Tongue (tissue), 1 donor: ENCODE measurements at regions not wholly inside any gene's neighbourhood (a gene's known extent, or its start where the extent isn't known, plus 50 kb on each side); places are given as distances from the start of the nearest gene placed in this dataset.

Source experiments
- DNase-seq: peaks from one replicate; pipeline ENCODE4 v3.0.0-alpha.2; 2015

DNA sequence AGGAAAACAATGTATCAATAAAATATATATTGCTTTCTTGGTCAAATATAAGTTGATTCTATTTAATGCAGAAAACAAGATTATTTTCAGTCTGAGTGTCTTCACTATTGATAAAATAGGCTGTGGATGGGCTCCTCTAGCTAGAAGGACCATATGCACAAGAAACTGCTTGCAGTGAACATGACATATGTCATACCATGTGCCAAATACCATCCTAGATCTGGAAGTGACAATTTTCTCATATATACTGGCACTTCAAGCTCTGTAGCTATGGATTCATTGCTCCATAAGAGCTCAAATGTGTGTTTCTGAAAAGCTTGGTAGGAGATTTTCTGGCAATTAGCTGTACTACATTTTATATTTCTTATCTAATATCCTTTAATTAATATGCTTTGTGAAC, 95.6 kb upstream of the CDH6 start:
- no peak for DNase-seq

DNA sequence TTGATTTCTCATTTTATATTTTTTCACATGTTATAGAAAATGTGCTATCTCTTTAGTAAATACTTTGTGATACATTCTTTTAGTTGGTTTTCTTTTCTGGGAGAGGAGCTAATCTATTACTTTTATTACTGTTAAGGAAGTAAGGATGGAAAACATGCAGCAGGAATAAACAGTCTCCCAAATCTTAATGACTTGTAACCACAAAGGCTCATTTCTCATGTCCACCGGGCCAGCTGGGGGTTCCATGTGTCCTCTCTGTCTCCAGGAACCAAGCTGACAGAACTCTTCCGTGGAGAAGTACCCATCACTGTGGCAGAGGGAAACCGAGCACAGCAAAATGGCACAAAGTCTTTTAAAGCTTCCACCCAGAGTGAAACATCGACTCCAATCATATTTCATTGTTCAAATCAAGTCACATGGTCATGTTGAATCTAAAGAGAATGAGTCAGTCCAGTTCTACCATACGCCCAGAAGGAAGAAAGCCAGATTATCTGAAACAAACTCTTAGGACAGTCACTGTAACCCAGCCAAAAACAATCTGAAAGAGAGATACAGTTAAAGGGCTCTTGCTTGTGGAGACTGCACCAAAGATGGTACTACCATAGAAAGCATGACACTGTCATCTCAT, 97.1 kb upstream of the CDH6 start:
- no peak for DNase-seq

DNA sequence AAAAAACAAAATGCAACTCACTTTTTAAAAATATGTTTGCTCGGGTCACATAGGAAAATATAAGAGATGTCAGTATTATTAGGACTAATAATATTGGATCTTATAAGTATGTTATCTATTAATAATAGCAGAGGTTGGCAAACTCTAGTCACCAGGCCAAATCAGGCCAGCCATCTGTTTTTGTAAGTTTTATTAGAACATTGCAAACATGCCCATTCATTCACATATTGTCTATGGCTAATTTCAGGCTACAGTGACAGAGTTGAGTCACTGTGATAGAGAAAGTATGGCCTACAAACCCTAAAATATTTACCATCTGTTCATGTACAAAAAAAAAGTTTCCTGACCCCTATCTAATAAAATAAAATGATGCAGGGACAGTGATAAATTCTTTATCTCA, 97.7 kb upstream of the CDH6 start:
- DNase-seq: no peak

DNA sequence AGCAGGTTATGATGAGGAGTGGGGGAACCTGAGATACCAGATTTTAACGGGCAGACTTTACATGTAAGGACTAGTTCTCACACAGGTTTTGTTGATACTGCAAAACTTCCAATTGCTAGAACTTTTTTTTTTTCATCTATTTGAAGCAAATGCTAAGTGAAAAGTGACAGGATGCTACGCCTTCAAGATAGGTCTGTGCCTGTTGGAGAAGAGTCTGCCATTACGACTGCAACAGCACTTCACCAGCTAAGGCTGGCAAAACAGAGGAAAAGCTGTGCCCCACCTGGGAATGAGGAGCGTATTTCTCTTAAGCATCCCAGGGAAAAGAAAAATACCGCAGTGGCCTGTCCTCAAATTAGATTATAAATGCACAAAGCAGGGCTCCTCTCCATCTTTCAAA, 102.0 kb upstream of the CDH6 start:
- DNase-seq: no peak

DNA sequence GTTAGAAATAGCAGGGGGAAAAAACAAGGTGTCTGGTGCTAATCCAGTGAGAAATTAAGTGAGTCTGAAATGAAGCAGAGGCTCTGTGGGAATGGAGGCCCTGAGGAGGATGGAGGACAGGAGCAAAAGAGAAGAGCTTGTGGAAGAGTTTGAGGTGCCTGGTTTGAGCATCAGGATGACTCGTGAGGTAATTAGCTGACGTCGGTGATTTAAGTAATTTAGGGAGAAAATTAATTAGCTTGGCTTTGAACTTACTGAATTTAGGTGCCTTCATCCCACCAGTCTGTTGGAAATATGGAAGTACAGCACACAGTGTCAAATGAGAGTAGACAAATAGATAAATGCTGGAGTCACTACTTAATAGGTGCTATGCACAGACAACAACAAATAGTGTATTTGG, 103.0 kb upstream of the CDH6 start:
- DNase-seq: no peak

DNA sequence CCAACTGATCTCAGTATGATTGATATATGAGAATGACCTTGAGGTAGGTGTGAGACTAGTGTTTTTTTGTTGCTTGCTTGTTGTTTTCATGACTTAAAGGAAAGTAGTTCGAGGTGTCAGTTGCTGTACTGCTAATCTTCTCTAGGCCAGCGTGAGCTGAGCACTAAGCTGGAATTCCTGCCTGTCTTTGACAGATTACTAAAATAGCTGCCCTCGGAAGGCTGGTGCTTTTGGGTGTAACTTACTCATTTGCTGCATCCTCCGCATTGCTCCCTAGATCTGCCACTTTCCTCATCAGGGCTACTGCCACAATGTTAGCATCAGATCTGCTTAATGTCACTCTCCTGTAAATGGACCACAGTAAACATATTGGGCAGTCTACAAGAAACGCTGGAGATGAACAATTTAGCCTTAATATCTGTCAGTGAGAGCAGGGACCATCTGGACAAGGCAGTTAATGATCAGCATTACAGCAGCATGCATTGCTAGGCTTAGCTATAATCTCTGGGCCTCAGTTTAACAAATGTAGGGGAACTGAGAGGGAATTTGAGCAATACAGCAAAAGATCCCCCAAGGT, 106.6 kb upstream of the CDH6 start:
- DNase-seq: no peak

DNA sequence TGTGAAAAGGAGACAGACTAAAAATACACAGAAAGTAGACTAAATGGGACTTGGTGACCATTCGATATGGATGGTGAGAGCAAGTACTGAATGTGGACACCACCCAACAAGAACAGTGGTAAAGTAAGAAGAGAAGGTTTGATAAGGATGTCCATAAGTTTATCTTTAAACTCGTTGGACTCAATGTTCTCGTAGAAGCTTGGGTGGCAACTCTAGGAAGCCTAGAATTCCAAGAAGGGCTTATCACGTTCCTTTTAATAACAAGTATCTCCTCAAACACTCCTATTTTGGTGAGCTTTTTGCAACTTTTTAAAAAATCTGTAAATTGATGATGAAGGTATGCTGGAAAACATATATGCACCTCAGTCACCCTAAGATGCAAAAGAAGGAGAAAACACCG, 108.6 kb upstream of the CDH6 start:
- DNase-seq: no peak

DNA sequence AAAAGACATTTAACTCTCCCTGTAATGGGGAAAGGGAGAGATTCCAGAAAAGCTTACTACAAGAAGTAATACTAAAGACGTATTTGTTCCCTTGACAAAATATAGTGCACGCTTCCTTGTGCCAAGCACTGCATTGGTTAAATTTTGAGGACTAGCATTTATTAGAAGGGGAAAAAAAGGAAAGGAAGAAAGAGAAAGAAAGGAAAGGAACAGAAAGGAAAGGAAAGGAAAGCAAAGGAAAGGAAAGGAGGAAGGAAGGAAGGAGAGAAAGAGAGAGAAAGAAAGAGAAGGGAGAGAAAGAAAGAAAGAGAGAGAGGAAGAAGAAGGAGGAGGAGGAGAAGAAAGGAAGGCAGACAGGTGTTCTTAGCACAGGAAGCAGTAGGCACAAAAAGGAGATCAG, 110.1 kb upstream of the CDH6 start:
- DNase-seq: no peak

DNA sequence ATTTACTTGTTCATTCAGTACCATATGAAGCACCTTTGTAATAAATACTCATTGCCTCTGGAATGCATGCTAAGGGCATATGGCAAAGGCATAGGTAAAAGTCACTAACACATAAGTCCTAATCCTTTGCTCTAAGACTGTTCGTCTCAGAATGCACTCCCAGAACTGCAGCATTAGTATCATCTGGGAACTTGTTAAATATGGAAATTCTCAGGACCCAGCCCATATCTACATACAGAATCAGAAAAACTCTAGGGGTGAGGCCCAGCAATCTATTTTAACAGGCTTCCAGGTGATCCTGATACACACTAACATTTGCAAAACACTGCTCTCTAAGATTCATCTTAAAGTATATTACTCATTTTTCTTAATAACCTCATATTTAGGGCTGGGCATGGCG, 113.8 kb upstream of the CDH6 start:
- no peak for DNase-seq

DNA sequence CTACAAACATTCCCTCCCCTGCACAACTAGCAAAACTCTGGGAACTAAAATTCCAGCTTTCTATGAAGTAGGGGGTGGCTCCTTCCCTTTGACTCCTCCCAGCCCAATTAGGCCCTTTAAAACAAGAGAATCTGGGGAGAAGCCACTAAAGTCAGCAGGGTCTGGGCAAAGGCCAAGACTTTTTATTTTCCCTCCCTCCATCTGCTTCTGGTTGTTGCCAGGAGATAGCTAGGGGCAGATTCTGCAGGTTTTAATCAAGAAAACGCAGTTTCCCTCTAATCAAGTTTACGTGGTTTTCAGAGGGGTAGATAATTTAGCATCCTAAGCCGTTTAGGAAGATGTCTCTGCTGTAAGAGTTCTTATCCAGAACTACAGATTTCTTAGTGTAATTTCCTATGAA, 114.5 kb upstream of the CDH6 start:
- DNase-seq: no peak

DNA sequence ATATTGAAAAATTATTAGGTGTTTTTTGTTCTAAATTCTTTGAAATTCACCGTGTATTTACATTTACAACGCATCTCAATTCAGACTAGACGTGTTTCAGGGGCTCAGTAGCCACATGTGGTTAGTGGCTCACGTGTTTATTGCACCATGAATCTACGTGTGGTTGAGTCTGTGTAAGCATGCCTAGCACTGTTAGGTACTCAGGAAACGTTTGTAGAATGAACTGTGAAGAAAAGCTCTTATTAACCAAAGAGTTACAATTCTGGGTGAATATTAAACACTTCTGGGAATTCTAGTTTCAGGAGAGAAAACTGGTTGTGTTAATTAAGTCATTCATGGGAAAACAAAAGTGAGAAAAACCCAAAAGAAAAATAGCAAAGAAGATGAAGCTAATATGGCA, 117.5 kb upstream of the CDH6 start:
- DNase-seq: no peak

DNA sequence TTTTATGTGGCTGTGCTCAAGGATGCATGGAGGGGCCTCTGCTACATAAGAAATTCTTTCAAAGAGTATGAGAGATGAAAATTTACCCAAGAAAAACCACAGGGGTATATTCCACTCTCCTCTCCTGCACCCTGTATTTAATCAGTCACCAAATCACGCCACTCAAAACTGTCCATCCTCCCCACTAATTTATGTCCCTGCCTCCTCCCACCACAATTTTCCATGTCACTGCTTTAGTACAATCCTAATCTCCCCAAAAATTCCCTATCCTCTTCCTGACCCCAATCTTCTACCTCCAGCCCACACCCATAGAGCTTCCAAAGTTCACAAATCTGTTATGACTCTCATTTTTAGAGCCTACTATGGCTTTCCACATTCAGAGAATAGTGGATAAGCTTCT, 125.2 kb upstream of the CDH6 start:
- no peak for DNase-seq

DNA sequence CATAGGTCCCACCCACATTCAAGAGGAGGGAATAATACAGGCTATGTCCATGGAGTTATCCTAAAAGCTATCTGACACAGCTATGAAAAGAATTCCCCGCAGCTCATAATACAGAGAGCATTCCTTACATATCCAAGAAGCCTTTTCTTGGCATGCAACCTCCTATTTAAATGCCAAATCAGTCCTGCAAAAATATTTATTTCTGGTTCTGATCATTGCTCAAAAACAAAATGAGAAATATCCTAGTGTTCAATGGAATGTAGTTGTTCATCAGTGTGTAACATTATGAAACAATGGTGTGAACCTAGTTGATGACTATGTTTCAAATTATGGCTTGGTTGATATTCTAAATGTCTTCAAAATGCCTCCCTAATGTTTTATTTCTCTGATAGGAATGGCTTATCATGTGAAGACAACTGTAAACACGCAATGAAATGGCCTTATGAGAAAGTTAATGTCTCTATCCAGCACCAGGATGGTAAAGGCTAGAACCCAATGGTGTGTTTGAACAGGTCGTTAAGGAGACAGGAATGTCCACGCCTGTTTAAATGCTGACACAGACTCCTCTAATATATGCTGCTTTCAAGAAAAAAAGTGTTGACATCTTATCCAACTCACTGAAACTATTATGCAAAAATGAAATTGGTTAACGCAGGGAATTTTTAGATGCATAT, 126.7 kb upstream of the CDH6 start:
- DNase-seq: no peak

DNA sequence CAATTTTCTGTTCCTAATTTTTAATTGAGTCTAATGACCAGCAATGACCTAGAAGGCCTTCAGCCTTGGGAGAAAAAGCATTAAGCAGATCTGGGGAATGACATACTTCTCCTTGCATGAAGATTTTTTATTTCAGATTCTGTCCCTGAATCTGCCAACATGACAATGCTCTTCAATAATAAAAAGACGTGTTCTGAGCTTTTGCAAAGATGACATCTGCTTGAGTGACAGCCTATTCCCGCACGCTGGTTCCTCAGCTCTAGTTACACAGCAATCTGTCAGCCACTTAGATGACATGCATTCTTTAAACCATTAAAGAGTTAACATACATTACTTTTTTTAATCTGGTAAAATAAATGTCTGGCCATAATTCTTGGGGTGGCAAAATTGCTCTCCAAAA, 129.3 kb upstream of the CDH6 start:
- no peak for DNase-seq

DNA sequence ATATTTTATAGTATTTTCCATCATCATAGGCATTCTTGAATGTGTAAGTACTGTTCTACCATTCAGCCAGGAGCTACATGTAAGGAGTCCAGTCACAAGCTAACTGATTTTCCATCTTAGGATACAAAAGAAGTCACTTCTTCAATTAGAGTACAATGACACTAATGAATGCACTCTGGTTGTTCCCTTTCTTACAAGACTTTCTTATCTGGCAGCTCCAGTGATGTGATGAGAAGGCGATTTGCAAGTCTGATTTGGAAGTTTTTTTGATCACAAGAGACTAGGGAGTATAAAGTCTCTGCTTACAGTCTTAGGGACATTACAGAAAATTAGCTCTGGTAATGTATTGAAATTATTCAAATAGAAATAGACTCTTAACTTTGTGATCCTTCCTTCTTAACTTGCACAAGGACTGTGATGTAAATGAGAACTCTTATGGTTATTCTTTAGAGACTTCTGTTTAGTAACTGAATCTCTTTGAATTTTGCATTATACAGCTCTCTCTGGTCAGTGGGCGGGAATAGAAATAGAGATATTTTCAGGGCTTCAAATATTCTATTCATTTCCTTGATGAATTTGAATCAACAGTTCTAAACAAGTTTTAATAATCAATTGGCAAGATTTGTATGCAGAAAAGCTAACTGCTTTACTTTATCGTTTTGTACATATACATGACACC, 130.4 kb upstream of the CDH6 start:
- no peak for DNase-seq

DNA sequence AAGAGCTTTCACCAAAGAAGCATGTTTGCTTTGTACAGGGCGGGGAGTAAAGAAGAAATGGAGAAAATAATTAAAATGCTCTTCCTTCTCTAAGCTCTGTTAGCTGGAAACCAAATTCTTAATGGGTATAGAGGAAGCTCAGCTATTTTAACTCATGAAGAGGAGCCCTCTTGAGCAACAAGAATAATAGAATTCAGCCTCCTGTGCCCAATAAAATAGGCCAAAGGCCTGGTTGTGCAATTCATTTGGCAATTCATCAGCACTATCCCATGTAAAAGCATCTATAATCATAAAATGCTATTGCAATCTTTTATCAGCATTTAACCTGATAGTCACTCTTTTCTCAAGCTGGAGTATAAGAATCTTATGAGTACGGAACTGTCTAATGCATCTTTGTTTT, 133.6 kb upstream of the CDH6 start:
- DNase-seq: no peak

DNA sequence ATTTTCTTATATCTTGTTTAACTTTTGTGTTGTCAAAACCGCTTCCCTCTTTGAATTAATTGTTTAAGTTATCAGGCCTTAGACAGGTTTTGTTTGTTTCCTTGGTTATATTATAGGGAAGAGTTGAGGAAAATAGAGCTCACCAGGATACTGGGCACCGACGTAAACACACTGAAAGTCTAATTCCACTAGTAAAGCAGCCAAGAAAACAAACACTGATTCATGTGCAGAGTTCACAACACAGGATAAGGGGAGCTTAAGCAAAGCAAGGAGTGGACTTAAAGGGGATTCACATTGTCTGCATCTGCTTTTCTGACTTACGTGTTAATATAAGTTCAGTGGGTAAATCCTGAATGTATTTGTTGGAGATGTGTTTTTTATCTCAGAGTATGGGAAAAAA, 139.0 kb upstream of the CDH6 start:
- DNase-seq: no peak

DNA sequence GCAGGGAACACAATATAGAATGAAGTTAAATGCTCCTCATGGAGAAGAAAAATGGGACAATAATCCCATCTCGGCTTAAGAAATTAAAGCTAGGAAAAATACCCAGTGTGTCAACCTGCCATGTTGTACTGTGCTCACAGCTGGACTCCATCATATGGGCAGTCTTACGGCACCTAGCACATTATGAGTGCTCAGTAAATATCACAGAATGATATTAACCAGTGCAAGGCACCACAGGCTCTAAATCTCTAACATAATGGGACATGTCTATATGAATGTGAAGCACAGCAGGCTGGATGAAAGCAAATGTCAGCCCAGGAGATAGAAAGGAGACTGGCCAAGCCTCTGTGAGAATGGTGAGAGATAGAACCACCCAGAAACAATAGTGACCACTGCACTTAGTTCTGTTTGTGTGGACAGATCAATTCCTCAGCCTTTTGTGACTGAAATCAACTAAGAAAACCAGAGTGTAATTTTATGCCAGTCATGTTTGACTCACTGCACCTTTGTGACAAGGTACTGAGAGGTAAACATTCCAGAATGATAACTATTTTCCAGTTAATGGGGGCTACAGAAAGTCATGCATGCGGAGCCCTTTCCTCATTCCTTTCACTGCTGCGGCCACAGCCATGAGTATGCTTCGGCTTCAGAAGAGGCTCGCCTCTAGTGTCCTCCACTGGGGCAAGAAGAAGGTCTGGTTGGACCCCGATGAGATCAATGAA, 140.4 kb upstream of the CDH6 start:
- no peak for DNase-seq

DNA sequence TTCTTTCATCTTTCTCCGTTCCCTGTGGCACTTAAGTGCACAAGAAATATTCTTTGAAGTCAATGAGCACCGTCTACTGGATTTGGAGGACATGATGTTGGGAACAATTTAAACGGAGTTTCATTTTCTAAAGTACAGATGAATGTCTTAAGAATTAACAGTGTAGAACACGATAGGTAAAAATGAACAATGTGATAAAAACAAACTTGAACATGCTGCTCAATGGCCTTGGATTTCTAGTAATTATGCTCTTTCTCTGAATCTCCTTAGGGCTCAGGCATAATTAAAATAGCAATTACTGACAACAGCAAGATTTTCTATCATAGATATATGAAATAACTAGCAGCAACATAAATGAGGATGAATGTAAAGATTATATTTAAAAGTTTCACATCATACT, 142.2 kb upstream of the CDH6 start:
- no peak for DNase-seq

DNA sequence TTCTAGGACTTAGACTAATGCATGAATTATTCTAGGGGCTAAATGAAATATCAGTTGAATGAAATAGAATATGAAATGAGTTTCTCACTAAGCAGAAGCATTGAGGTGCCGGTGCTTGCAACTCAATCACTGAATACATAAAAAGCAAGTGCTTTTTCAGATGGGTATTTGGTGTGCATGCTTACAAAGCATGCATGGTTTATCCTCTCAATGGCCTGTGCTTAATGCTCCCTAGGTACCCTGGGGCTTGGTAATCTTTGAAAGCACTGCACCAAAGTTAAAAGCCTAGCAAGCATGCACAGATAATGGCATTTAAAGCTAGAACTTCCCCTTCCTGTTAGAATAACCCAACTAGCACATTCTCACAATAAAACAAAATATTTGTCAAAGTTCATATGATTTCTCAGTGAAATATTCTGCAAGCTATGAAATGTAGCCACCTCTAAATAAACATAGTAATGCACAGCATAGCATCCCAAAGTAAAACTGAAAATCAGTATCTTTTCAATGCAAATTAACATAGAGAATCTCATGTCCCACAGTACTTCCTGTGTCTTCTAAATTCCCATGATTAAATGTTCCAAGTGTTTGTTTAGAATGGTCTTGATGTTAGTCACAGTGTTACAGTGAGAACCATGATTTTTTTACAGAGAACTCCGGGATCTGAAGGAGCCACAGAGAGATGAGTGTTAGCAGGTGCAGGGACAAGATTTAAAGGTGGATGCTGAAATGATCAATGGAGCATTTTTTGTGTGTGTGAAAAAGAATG, 143.4 kb upstream of the CDH6 start:
- DNase-seq: no peak

DNA sequence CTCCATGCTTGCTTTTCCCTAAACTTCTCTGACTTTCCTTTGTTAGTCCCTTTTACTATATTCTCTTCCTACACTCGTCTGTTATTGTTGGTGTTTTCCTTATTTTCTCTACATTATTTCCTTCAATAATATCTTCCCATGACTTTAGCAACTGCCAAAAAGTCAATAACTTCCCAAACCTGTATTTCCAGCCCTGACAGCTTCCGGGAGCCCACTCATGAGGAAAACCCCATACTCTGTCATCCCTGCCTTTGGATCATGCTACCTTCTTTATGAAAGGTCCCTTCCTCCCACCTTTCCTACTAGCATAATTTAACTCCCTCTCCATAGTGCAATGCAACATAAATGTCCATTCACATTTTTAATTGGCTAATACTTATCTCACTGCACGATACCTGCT, 144.0 kb upstream of the CDH6 start:
- no peak for DNase-seq
